ENCODE measurements at regions not wholly inside any gene's neighbourhood (a gene's known extent, or its start where the extent isn't known, plus 50 kb on each side); places are given as distances from the start of the nearest gene placed in this dataset.

DNA sequence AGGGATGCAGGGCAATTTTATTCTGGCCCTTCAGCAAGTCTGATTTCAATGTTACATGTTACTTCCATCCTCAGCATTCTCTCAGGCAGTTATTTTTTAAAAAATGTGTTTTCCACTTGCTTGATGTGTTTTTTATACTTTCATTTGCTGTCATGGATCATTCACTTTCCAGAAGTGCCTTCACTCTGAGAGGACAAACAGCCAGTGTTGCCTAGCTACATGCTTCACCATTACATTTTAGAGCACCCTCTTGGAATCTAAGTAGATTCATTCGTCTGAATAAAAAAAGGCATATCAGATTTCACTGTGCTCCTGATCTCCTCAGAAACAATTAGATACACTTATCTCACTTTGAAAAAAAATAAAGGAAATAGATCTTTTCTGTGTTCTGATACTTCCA lies 93.6 kb upstream of the POU1F1 start:
- FAIRE-seq (no peak), ATAC-seq (no peak), DNase-seq (ENCODE audit: low spot score) (no peak)
- intact Hi-C loops (cut with micrococcal nuclease; ENCODE audit: unreplicated experiment): no loop called here
- Histone ChIP-seq H3K79me2 (ENCODE audit: insufficient read depth, low read length) (no peaks in the 10 kb centered on the region), H3K27ac (ENCODE audit: extremely low read length, insufficient read depth, low read length) (no peak overlapping the region), H3K27me3 (ENCODE audit: control insufficient read depth in 1 of 2, insufficient read depth in 2 of 2, low read length in 2 of 2) (no peaks in the 10 kb centered on the region), H3K9ac (ENCODE audit: insufficient read depth, low read depth, low read length) (no peak overlapping the region), H3K4me3 (replicated peaks in 1 of 3; ENCODE audit: insufficient read depth in 1 of 3, low read depth in 2 of 3, low read length in 3 of 3) (no peak overlapping the region), H3K9me3 (ENCODE audit: low read length) (no peaks in the 10 kb centered on the region), H4K20me1 (ENCODE audit: insufficient read depth, low read length) (no peaks in the 10 kb centered on the region), H3K4me1 (ENCODE audit: insufficient read depth, low read length) (no peaks in the 10 kb centered on the region), H3K4me2 (ENCODE audit: low read depth, low read length) (no peak overlapping the region), H3K36me3 (replicated peaks in 1 of 2; ENCODE audit: control insufficient read depth in 1 of 2, insufficient read depth in 2 of 2, low read length in 2 of 2) (no peaks in the 10 kb centered on the region), H2AFZ (ENCODE audit: low read length) (no peak overlapping the region)
- BruUV-seq (replicated peaks): no TSS peak
- WGBS (ENCODE audit: low lambda C conversion rate): 3% methylated on average over 1 of the region's 1 CpG
- in situ Hi-C loops (cut with HindIII; ENCODE audit: extremely low pct_ligation_motif_present, low pct_unique_long_range_greater_than_20kb): no loop called here
- no peak for TF ChIP-seq ZNF367 (CRISPR knock-in tag; IDR thresholded peaks at IDR 0.05; ENCODE audit: borderline replicate concordance)
- no peak for TF ChIP-seq ZSCAN21 (CRISPR knock-in tag; IDR thresholded peaks at IDR 0.05; ENCODE audit: borderline replicate concordance)
- no peak for TF ChIP-seq ZNF280D (CRISPR knock-in tag; IDR thresholded peaks at IDR 0.05)
- no peak for TF ChIP-seq ZNF44 (CRISPR knock-in tag; IDR thresholded peaks at IDR 0.05)
- no peak for TF ChIP-seq RARG (CRISPR knock-in tag; IDR thresholded peaks at IDR 0.05; ENCODE audit: low read depth)
- TF ChIP-seq, protein P1, sequence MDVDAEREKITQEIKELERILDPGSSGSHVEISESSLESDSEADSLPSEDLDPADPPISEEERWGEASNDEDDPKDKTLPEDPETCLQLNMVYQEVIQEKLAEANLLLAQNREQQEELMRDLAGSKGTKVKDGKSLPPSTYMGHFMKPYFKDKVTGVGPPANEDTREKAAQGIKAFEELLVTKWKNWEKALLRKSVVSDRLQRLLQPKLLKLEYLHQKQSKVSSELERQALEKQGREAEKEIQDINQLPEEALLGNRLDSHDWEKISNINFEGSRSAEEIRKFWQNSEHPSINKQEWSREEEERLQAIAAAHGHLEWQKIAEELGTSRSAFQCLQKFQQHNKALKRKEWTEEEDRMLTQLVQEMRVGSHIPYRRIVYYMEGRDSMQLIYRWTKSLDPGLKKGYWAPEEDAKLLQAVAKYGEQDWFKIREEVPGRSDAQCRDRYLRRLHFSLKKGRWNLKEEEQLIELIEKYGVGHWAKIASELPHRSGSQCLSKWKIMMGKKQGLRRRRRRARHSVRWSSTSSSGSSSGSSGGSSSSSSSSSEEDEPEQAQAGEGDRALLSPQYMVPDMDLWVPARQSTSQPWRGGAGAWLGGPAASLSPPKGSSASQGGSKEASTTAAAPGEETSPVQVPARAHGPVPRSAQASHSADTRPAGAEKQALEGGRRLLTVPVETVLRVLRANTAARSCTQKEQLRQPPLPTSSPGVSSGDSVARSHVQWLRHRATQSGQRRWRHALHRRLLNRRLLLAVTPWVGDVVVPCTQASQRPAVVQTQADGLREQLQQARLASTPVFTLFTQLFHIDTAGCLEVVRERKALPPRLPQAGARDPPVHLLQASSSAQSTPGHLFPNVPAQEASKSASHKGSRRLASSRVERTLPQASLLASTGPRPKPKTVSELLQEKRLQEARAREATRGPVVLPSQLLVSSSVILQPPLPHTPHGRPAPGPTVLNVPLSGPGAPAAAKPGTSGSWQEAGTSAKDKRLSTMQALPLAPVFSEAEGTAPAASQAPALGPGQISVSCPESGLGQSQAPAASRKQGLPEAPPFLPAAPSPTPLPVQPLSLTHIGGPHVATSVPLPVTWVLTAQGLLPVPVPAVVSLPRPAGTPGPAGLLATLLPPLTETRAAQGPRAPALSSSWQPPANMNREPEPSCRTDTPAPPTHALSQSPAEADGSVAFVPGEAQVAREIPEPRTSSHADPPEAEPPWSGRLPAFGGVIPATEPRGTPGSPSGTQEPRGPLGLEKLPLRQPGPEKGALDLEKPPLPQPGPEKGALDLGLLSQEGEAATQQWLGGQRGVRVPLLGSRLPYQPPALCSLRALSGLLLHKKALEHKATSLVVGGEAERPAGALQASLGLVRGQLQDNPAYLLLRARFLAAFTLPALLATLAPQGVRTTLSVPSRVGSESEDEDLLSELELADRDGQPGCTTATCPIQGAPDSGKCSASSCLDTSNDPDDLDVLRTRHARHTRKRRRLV (CRISPR knock-in tag; IDR thresholded peaks at IDR 0.05): no peak
- no peak for TF ChIP-seq RORA (CRISPR knock-in tag; IDR thresholded peaks at IDR 0.05)
- no peak for TF ChIP-seq CREM (IDR thresholded peaks at IDR 0.05)
- TF ChIP-seq CREM (CRISPR knock-in tag; IDR thresholded peaks at IDR 0.05): no peak
- TF ChIP-seq RBM39 (IDR thresholded peaks at IDR 0.05; ENCODE audit: low read depth, low read length, poor library complexity, severe bottlenecking): no peak
- TF ChIP-seq CHD2 (IDR thresholded peaks at IDR 0.05; ENCODE audit: low read depth, low read length): no peak
- no peak for TF ChIP-seq HNF1A (IDR thresholded peaks at IDR 0.05; ENCODE audit: low read depth)
- no peak for TF ChIP-seq HNF1A (CRISPR knock-in tag; IDR thresholded peaks at IDR 0.05; ENCODE audit: borderline replicate concordance)
- TF ChIP-seq NR2C2 (CRISPR knock-in tag; IDR thresholded peaks at IDR 0.05; ENCODE audit: borderline replicate concordance): no peak
- ChIA-PET CTCF (ENCODE audit: low intra/inter-chr PET ratio, low total read pairs) (no interaction called here), POLR2A (no interaction called here)

Measured in HepG2 (cell line).